Smooth muscle cell (in vitro differentiated cells): ENCODE measurements at regions not wholly inside any gene's neighbourhood (a gene's known extent, or its start where the extent isn't known, plus 50 kb on each side); places are given as distances from the start of the nearest gene placed in this dataset.

Experiments used
- DNase-seq: peaks from one replicate; lab custom pipeline; 2025; ENCODE audit not compliant: unreplicated experiment; lab: John Stamatoyannopoulos, UW
- H2AFZ ChIP-seq: fragments of 200-600 bp; sonication (generic); 2 replicates; pipeline ENCODE4 v1.6.0; 2016; ENCODE audit warnings: antibody characterized with exemption, low read depth, mild to moderate bottlenecking
- H3F3A ChIP-seq: fragments of 200-600 bp; sonication (generic); 2 replicates; pipeline ENCODE4 v1.6.0; 2017; ENCODE audit warnings: antibody characterized with exemption, low read depth
- H3K27ac ChIP-seq: fragments of 200-600 bp; sonication (generic); 2 replicates; pipeline ENCODE4 v1.5.1; 2016; ENCODE audit warnings: low read depth, mild to moderate bottlenecking
- H3K27me3 ChIP-seq: fragments of 200-600 bp; sonication (generic); 2 replicates; pipeline ENCODE4 v1.6.1; 2016; ENCODE audit warnings: low read depth, mild to moderate bottlenecking
- H3K36me3 ChIP-seq: fragments of 200-600 bp; sonication (generic); 2 replicates; pipeline ENCODE4 v1.5.1; 2016; ENCODE audit warnings: low read depth
- H3K4me1 ChIP-seq: fragments of 200-600 bp; sonication (generic); 2 replicates; pipeline ENCODE4 v1.5.1; 2016; ENCODE audit warnings: low read depth
- H3K4me2 ChIP-seq: fragments of 200-600 bp; sonication (generic); 2 replicates; pipeline ENCODE4 v1.6.0; 2016; ENCODE audit warnings: mild to moderate bottlenecking
- H3K4me3 ChIP-seq: fragments of 200-600 bp; sonication (generic); 2 replicates; pipeline ENCODE4 v1.5.1; 2016; ENCODE audit warnings: mild to moderate bottlenecking
- H3K79me2 ChIP-seq: fragments of 200-600 bp; sonication (generic); 2 replicates; pipeline ENCODE4 v1.6.0; 2016; ENCODE audit warnings: low read depth, mild to moderate bottlenecking
- H3K9ac ChIP-seq: fragments of 200-600 bp; sonication (generic); 2 replicates; pipeline ENCODE4 v1.6.0; 2016; ENCODE audit warnings: low read depth
- H3K9me3 ChIP-seq: fragments of 200-600 bp; sonication (generic); replicated peaks from 2 replicates; pipeline ENCODE4 v1.5.1; 2016; ENCODE audit warnings: low read depth
- H4K20me1 ChIP-seq: fragments of 200-600 bp; sonication (generic); 2 replicates; pipeline ENCODE4 v1.6.0; 2016; ENCODE audit warnings: low read depth
- CTCF ChIP-seq: fragments of 200-600 bp; sonication (generic); IDR thresholded peaks from 2 replicates; pipeline ENCODE4 v1.5.1; 2017; ENCODE audit warnings: borderline replicate concordance, mild to moderate bottlenecking, antibody characterized with exemption; ENCODE audit not compliant: insufficient read depth, poor library complexity, severe bottlenecking
- WGBS: methylation state at CpG from one replicate; pipeline ENCODE4 v1.1.7; 2016; ENCODE audit warnings: low lambda C conversion rate; 5-methylcytosine and 5-hydroxymethylcytosine counted together

- Histone ChIP-seq H4K20me1 (no peaks in the 10 kb centered on the region), H3K4me3 (no peak overlapping the region), H3K4me1 (no peaks in the 10 kb centered on the region), H3K9me3 (no peaks in the 10 kb centered on the region), H3K36me3 (no peaks in the 10 kb centered on the region), H3K4me2 (no peak overlapping the region), H3K27ac (no peak overlapping the region), H3K27me3 (no peaks in the 10 kb centered on the region), H2AFZ (no peak overlapping the region), H3K9ac (no peak overlapping the region), H3F3A (no peaks in the 10 kb centered on the region), H3K79me2 (no peaks in the 10 kb centered on the region)
- no peak for DNase-seq
- no peak for TF ChIP-seq CTCF
- 95% methylated on average over 2 of the region's 2 CpGs for WGBS
These were observed 211.8 kb upstream of the SLC14A2 start for GRCh38 chr18:45403341-45404049.

- Histone ChIP-seq H3K79me2 (no peaks in the 10 kb centered on the region), H3K27me3 (no peaks in the 10 kb centered on the region), H3K36me3 (no peaks in the 10 kb centered on the region), H3K9ac (no peak overlapping the region), H2AFZ (no peak overlapping the region), H3K4me2 (no peak overlapping the region), H4K20me1 (no peaks in the 10 kb centered on the region), H3K4me3 (no peak overlapping the region), H3K27ac (no peak overlapping the region), H3K4me1 (no peaks in the 10 kb centered on the region), H3F3A (no peaks in the 10 kb centered on the region), H3K9me3 (no peaks in the 10 kb centered on the region)
- no peak for TF ChIP-seq CTCF
- 81% methylated on average over 1 of the region's 1 CpG for WGBS
- DNase-seq, result no peak
These were observed 207.1 kb upstream of the SLC14A2 start for GRCh38 chr18:45408218-45408617.

GRCh38 chr18:45409971-45410370 is 205.3 kb upstream of the SLC14A2 start:
- Histone ChIP-seq H3K4me1 (no peaks in the 10 kb centered on the region), H3K27ac (no peak overlapping the region), H3F3A (no peaks in the 10 kb centered on the region), H3K9me3 (no peaks in the 10 kb centered on the region), H3K27me3 (no peaks in the 10 kb centered on the region), H2AFZ (no peak overlapping the region), H3K9ac (no peak overlapping the region), H3K4me2 (no peak overlapping the region), H3K4me3 (no peak overlapping the region), H3K36me3 (no peaks in the 10 kb centered on the region), H4K20me1 (no peaks in the 10 kb centered on the region), H3K79me2 (no peaks in the 10 kb centered on the region)
- 96% methylated on average over 7 of the region's 7 CpGs for WGBS
- no peak for TF ChIP-seq CTCF
- no peak for DNase-seq

- no peak for TF ChIP-seq CTCF
- no peaks in the 10 kb centered on the region for H3K36me3 ChIP-seq
- no peak overlapping the region for H3K4me3 ChIP-seq
- WGBS, result 91% methylated on average over 1 of the region's 1 CpG
- H3K27ac ChIP-seq, result no peak overlapping the region
- H3K4me2 ChIP-seq, result no peak overlapping the region
- no peak for DNase-seq
- H3K79me2 ChIP-seq, result no peaks in the 10 kb centered on the region
- no peaks in the 10 kb centered on the region for H4K20me1 ChIP-seq
- H3K27me3 ChIP-seq, result no peaks in the 10 kb centered on the region
- H3K9me3 ChIP-seq, result no peaks in the 10 kb centered on the region
- no peak overlapping the region for H2AFZ ChIP-seq
- H3K4me1 ChIP-seq, result no peaks in the 10 kb centered on the region
- H3F3A ChIP-seq, result no peaks in the 10 kb centered on the region
- no peak overlapping the region for H3K9ac ChIP-seq
These were observed 202.7 kb upstream of the SLC14A2 start for GRCh38 chr18:45412577-45412976.
